ENCODE measurements at regions not wholly inside any gene's neighbourhood (a gene's known extent, or its start where the extent isn't known, plus 50 kb on each side); places are given as distances from the start of the nearest gene placed in this dataset.

DNA sequence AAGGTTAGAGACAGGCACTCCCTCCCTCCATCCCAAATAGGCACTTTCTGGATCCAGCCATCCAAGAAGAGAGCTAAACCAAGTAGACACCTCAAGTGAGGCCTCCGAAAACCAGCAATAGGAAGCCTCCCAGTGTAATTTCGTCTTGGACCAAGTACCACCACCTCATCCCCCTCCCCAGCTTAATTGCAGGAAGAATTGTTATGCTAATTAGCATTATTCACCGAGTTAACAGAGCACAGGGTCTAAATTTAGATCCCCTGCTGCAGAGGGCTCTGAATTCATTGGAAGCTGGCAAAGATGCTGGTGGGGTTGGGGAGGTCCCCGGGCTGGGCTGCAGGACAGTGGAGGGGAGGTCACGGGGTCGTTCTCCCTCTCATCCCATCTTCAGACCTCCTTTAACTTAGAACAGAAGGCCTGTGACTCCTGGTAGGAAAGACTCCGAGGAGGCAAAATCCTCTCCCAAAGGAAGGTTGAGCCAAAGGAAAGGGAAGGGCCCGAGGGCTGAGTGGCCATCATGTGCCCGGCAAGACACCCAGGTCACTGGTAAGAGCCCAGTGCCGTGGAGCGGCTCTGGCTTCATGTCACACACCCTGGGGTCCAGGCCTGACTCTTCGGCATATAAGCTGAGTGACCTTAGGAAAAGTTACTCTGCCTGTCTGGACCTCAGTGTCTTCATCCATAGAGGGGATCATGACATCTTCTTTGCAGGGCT, 209.2 kb upstream of the GRIK3 start:
- no peak overlapping the region for H3K4me3 Mint-ChIP-seq (ENCODE audit: low read depth, unreplicated experiment)
- H3K9me3 Mint-ChIP-seq (ENCODE audit: low read depth, unreplicated experiment), result no peaks in the 10 kb centered on the region
- CTCF ChIA-PET, result no interaction called here
- no peak overlapping the region for H3K27ac Mint-ChIP-seq (ENCODE audit: unreplicated experiment)
- TF ChIP-seq CTCF (IDR thresholded peaks at IDR 0.05; ENCODE audit: unreplicated experiment), result no peak
- H3K27me3 Mint-ChIP-seq (ENCODE audit: unreplicated experiment), result peaks cover 100% of the 10 kb centered on the region
- no peaks in the 10 kb centered on the region for H3K36me3 Mint-ChIP-seq (ENCODE audit: insufficient read depth, unreplicated experiment)
- intact Hi-C loops (cut with micrococcal nuclease; ENCODE audit: unreplicated experiment), result no loop called here
- DNase-seq, result no peak
- BruUV-seq (replicated peaks), result no TSS peak
- no peaks in the 10 kb centered on the region for H3K4me1 Mint-ChIP-seq (ENCODE audit: low read depth, unreplicated experiment)

DNA sequence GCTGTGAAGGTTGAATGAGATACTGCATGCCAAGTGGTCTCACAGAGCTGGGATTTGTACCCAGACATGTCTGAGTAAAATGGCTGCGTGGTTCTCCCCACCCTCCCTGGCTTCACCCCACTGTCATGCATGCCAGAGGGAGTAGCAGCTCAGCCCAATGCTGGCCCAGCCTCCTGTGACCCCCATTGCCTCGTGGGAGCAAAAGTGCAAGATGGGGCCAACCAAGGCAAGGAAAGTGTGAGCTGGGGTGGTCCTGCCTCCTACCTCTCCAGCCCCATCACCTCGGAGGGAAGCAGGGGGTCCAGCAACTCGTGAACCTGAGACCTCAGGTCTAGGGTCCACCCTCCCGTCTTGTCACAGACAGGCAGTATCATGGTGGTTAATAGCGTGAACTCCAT, 209.8 kb upstream of the GRIK3 start:
- no peaks in the 10 kb centered on the region for H3K4me1 Mint-ChIP-seq (ENCODE audit: low read depth, unreplicated experiment)
- CTCF ChIA-PET, result no interaction called here
- no peak for DNase-seq
- H3K9me3 Mint-ChIP-seq (ENCODE audit: low read depth, unreplicated experiment), result no peaks in the 10 kb centered on the region
- TF ChIP-seq CTCF (IDR thresholded peaks at IDR 0.05; ENCODE audit: unreplicated experiment), result no peak
- no TSS peak for BruUV-seq (replicated peaks)
- intact Hi-C loops (cut with micrococcal nuclease; ENCODE audit: unreplicated experiment), result no loop called here
- peaks cover 100% of the 10 kb centered on the region for H3K27me3 Mint-ChIP-seq (ENCODE audit: unreplicated experiment)
- no peak overlapping the region for H3K27ac Mint-ChIP-seq (ENCODE audit: unreplicated experiment)
- H3K4me3 Mint-ChIP-seq (ENCODE audit: low read depth, unreplicated experiment), result no peak overlapping the region
- H3K36me3 Mint-ChIP-seq (ENCODE audit: insufficient read depth, unreplicated experiment), result no peaks in the 10 kb centered on the region

- TF ChIP-seq CTCF (IDR thresholded peaks at IDR 0.05; ENCODE audit: unreplicated experiment), result no peak
- DNase-seq, result no peak
- intact Hi-C loops (cut with micrococcal nuclease; ENCODE audit: unreplicated experiment), result no loop called here
- CTCF ChIA-PET, result no interaction called here
- Mint-ChIP-seq H3K27ac (ENCODE audit: unreplicated experiment) (no peak overlapping the region), H3K9me3 (ENCODE audit: low read depth, unreplicated experiment) (no peaks in the 10 kb centered on the region), H3K4me3 (ENCODE audit: low read depth, unreplicated experiment) (no peak overlapping the region), H3K27me3 (ENCODE audit: unreplicated experiment) (peaks cover 100% of the 10 kb centered on the region), H3K36me3 (ENCODE audit: insufficient read depth, unreplicated experiment) (no peaks in the 10 kb centered on the region), H3K4me1 (ENCODE audit: low read depth, unreplicated experiment) (no peaks in the 10 kb centered on the region)
- no TSS peak for BruUV-seq (replicated peaks)
Measured at GRCh38 chr1:37244815-37245214, 210.5 kb upstream of the GRIK3 start.

DNA sequence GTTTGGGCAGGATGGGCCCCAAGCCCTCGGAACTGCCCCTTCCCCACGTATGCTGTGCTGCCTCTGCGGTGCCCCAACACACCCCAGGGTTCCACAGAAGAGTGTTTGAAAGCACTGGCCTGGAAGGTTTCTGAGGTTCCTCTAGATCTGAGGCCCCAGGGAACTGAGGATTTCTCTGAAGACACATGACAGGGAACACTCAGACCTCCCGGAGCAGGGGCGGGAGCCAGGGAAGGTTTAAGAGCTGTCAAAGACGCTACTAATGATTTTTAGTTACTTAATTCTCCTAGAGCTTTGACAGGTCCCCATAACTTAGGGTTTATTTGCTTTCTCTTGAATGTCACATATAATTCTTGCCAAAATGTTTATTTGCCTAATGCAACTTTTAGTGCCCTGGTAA, 212.3 kb upstream of the GRIK3 start:
- CTCF ChIA-PET, result no interaction called here
- Mint-ChIP-seq H3K4me1 (ENCODE audit: low read depth, unreplicated experiment) (no peaks in the 10 kb centered on the region), H3K27ac (ENCODE audit: unreplicated experiment) (no peak overlapping the region), H3K4me3 (ENCODE audit: low read depth, unreplicated experiment) (no peak overlapping the region), H3K27me3 (ENCODE audit: unreplicated experiment) (peaks cover 100% of the 10 kb centered on the region), H3K9me3 (ENCODE audit: low read depth, unreplicated experiment) (no peaks in the 10 kb centered on the region), H3K36me3 (ENCODE audit: insufficient read depth, unreplicated experiment) (no peaks in the 10 kb centered on the region)
- no TSS peak for BruUV-seq (replicated peaks)
- DNase-seq, result no peak
- no peak for TF ChIP-seq CTCF (IDR thresholded peaks at IDR 0.05; ENCODE audit: unreplicated experiment)
- intact Hi-C loops (cut with micrococcal nuclease; ENCODE audit: unreplicated experiment), result no loop called here
